ENCODE measurements at regions not wholly inside any gene's neighbourhood (a gene's known extent, or its start where the extent isn't known, plus 50 kb on each side); places are given as distances from the start of the nearest gene placed in this dataset.

DNA sequence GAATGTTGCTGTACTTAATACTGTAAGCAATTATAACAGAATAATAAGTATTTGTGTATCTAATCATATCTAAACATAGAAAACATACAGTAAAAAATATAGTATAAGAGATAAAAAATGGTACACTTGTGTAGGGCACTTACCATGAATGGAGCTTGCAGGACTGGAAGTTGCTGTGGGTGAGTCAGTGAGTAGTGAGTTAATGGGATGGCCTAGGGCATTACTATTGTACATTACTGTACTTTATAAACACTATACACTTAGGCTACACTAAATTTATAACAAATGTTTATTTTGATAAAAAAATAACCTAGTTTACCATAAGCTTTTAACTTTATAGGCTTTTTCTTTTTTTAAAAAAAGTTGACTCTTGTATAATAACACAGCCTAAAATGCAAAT, 1071.2 kb upstream of the SEL1L start:
- TF ChIP-seq CTCF (IDR thresholded peaks at IDR 0.05) (no peak), POLR2A (IDR thresholded peaks at IDR 0.05) (no peak)
